BLaER1 treated with 17β-estradiol and CSF1 and Interleukin-3, amounts not matched to agents 10 nM and 100 nM (cell line): ENCODE measurements at regions not wholly inside any gene's neighbourhood (a gene's known extent, or its start where the extent isn't known, plus 50 kb on each side); places are given as distances from the start of the nearest gene placed in this dataset.
"Not testable (repeated sequence)": the region's sequence is repeated elsewhere in the genome, so short reads cannot be mapped to it uniquely, and the experiment has no call there.

Experiments used
- H3K27ac ChIP-seq, 11 experiments: shearing (Covaris generic); formaldehyde crosslinking; 2 replicates each; pipeline ENCODE4 v1.8.1; 2022
- H3K27me3 ChIP-seq, 11 experiments: shearing (Covaris generic); formaldehyde crosslinking; 2 replicates each; pipeline ENCODE4 v1.8.1; 2022
- H3K36me3 ChIP-seq, 11 experiments: shearing (Covaris generic); formaldehyde crosslinking; 2 replicates each; pipeline ENCODE4 v1.8.1; 2022
- H3K4me1 ChIP-seq, 10 experiments: shearing (Covaris generic); formaldehyde crosslinking; 2 replicates each; pipeline ENCODE4 v1.8.1; 2022
- H3K4me2 ChIP-seq, 11 experiments: shearing (Covaris generic); formaldehyde crosslinking; 2 replicates each; pipeline ENCODE4 v1.8.1; 2022
- H3K4me3 ChIP-seq, 10 experiments: shearing (Covaris generic); formaldehyde crosslinking; 2 replicates each; pipeline ENCODE4 v1.8.1; 2022
- H3K9ac ChIP-seq, 11 experiments: shearing (Covaris generic); formaldehyde crosslinking; 2 replicates each; pipeline ENCODE4 v1.8.1; 2022
- H3K9me3 ChIP-seq, 11 experiments: shearing (Covaris generic); formaldehyde crosslinking; replicated peaks in 1 of 11; 2 replicates each; pipeline ENCODE4 v1.8.1; 2022
- H4K20me1 ChIP-seq, 11 experiments: shearing (Covaris generic); formaldehyde crosslinking; 2 replicates each; pipeline ENCODE4 v1.8.1; 2022
- Cebpa-rat ChIP-seq, 11 experiments: shearing (Covaris generic); IDR thresholded peaks; 2 replicates each; pipeline ENCODE4 v1.8.1; 2022

GRCh38 chr9:38246833-38247232, 145.7 kb upstream of the ALDH1B1 start:
- TF ChIP-seq Cebpa-rat (IDR thresholded peaks at IDR 0.05): no peak
- no peaks in the 10 kb centered on the region for H4K20me1 ChIP-seq
- H3K9me3 ChIP-seq: peaks cover 0 to 11% (median 6%) of the 10 kb centered on the region in 11 experiments; a peak in 10 of 22 replicates
- H3K4me1 ChIP-seq: peaks cover 0 to 25% (median 7%) of the 10 kb centered on the region in 10 experiments; a peak in 13 of 20 replicates
- H3K27ac ChIP-seq: no peak overlapping the region
- no peaks in the 10 kb centered on the region for H3K27me3 ChIP-seq
- no peak overlapping the region for H3K4me3 ChIP-seq
- H3K36me3 ChIP-seq: no peaks in the 10 kb centered on the region
- no peak overlapping the region for H3K9ac ChIP-seq
- no peak overlapping the region for H3K4me2 ChIP-seq

- no peaks in the 10 kb centered on the region for H3K27me3 ChIP-seq
- no peak for TF ChIP-seq Cebpa-rat (IDR thresholded peaks at IDR 0.05)
- H3K9ac ChIP-seq: no peak overlapping the region
- no peak overlapping the region for H3K27ac ChIP-seq
- peaks cover 0 to 25% (median 7%) of the 10 kb centered on the region in 10 experiments; a peak in 13 of 20 replicates for H3K4me1 ChIP-seq
- no peaks in the 10 kb centered on the region for H3K36me3 ChIP-seq
- H3K4me2 ChIP-seq: no peak overlapping the region
- H4K20me1 ChIP-seq: no peaks in the 10 kb centered on the region
- H3K4me3 ChIP-seq: no peak overlapping the region
- peaks cover 0 to 17% (median 8%) of the 10 kb centered on the region in 11 experiments; a peak in 13 of 22 replicates for H3K9me3 ChIP-seq
Observed at GRCh38 chr9:38244971-38245370, 147.5 kb upstream of the ALDH1B1 start.

- H3K9me3 ChIP-seq: peaks cover 0 to 18% (median 8%) of the 10 kb centered on the region in 11 experiments; a peak in 13 of 22 replicates
- peaks cover 0 to 25% (median 7%) of the 10 kb centered on the region in 10 experiments; a peak in 13 of 20 replicates for H3K4me1 ChIP-seq
- no peaks in the 10 kb centered on the region for H3K36me3 ChIP-seq
- H3K9ac ChIP-seq: no peak overlapping the region
- no peaks in the 10 kb centered on the region for H3K27me3 ChIP-seq
- no peak overlapping the region for H3K27ac ChIP-seq
- no peaks in the 10 kb centered on the region for H4K20me1 ChIP-seq
- no peak for TF ChIP-seq Cebpa-rat (IDR thresholded peaks at IDR 0.05)
- H3K4me2 ChIP-seq: peak overlapping the region in 5 of 11 experiments; percentile 26 to 37 (median 27); a peak in 4 of 22 replicates
- no peak overlapping the region for H3K4me3 ChIP-seq
Observed at GRCh38 chr9:38243993-38244392, 148.5 kb upstream of the ALDH1B1 start.

GRCh38 chr9:38242151-38242550, 150.4 kb upstream of the ALDH1B1 start:
- H3K36me3 ChIP-seq, H3K9ac ChIP-seq, H3K27me3 ChIP-seq, H4K20me1 ChIP-seq, H3K4me2 ChIP-seq, H3K27ac ChIP-seq, H3K4me3 ChIP-seq: not testable (repeated sequence)
- Histone ChIP-seq H3K9me3 (peaks cover 0 to 16% (median 4%) of the 10 kb centered on the region in 11 experiments; a peak in 13 of 22 replicates), H3K4me1 (peaks cover 0 to 16% (median 3%) of the 10 kb centered on the region in 10 experiments; a peak in 7 of 20 replicates)

- Histone ChIP-seq H3K27ac (no peak overlapping the region), H3K4me1 (peaks cover 0 to 13% (median 3%) of the 10 kb centered on the region in 10 experiments; a peak in 8 of 20 replicates), H3K4me2 (no peak overlapping the region), H3K27me3 (no peaks in the 10 kb centered on the region), H3K36me3 (no peaks in the 10 kb centered on the region), H4K20me1 (no peaks in the 10 kb centered on the region), H3K4me3 (no peak overlapping the region), H3K9me3 (peaks cover 0 to 10% (median 0%) of the 10 kb centered on the region in 11 experiments; a peak in 4 of 22 replicates), H3K9ac (no peak overlapping the region)
- no peak for TF ChIP-seq Cebpa-rat (IDR thresholded peaks at IDR 0.05)
Observed at GRCh38 chr9:38240051-38240450, 152.5 kb upstream of the ALDH1B1 start.

GRCh38 chr9:38235244-38235643, 157.3 kb upstream of the ALDH1B1 start:
- H3K27me3 ChIP-seq: no peaks in the 10 kb centered on the region
- H3K9ac ChIP-seq: no peak overlapping the region
- 0 out of 22 replicates have a peak, but pooled peaks cover 0 to 6% (median 0%) of the 10 kb centered on the region in 11 experiments for H3K9me3 ChIP-seq
- no peaks in the 10 kb centered on the region for H4K20me1 ChIP-seq
- no peaks in the 10 kb centered on the region for H3K36me3 ChIP-seq
- peak overlapping the region in 3 of 11 experiments; percentile 19 to 45 (median 30); a peak in 1 of 22 replicates for H3K4me2 ChIP-seq
- no peak overlapping the region for H3K4me3 ChIP-seq
- H3K27ac ChIP-seq: no peak overlapping the region
- peaks cover 0 to 15% (median 8%) of the 10 kb centered on the region in 10 experiments; a peak in 11 of 20 replicates for H3K4me1 ChIP-seq
- no peak for TF ChIP-seq Cebpa-rat (IDR thresholded peaks at IDR 0.05)

- peak overlapping the region in 7 of 11 experiments; percentile 10 to 48 (median 21); a peak in 9 of 22 replicates for H3K4me2 ChIP-seq
- H3K4me1 ChIP-seq: peaks cover 0 to 17% (median 10%) of the 10 kb centered on the region in 10 experiments; a peak in 13 of 20 replicates
- no peak overlapping the region for H3K9ac ChIP-seq
- no peaks in the 10 kb centered on the region for H3K27me3 ChIP-seq
- TF ChIP-seq Cebpa-rat (IDR thresholded peaks at IDR 0.05): no peak
- no peak overlapping the region for H3K27ac ChIP-seq
- no peak overlapping the region for H3K4me3 ChIP-seq
- no peaks in the 10 kb centered on the region for H4K20me1 ChIP-seq
- H3K9me3 ChIP-seq: 0 out of 22 replicates have a peak, but pooled peaks cover 0 to 6% (median 0%) of the 10 kb centered on the region in 11 experiments
- no peaks in the 10 kb centered on the region for H3K36me3 ChIP-seq
Observed at GRCh38 chr9:38234479-38235170, 157.9 kb upstream of the ALDH1B1 start.

GRCh38 chr9:38233796-38234355, 158.6 kb upstream of the ALDH1B1 start:
- no peak for TF ChIP-seq Cebpa-rat (IDR thresholded peaks at IDR 0.05)
- no peaks in the 10 kb centered on the region for H3K27me3 ChIP-seq

GRCh38 chr9:38233343-38233742, 159.2 kb upstream of the ALDH1B1 start:
- H3K36me3 ChIP-seq: no peaks in the 10 kb centered on the region
- no peaks in the 10 kb centered on the region for H3K27me3 ChIP-seq
- H3K4me2 ChIP-seq: 0 out of 22 replicates have a peak overlapping the region, but pooled peaks of 2 of the 11 experiments have one; percentile 9 to 21
- H3K4me3 ChIP-seq: no peak overlapping the region
- H3K9me3 ChIP-seq: no peaks in the 10 kb centered on the region
- H3K4me1 ChIP-seq: peaks cover 3 to 30% (median 23%) of the 10 kb centered on the region in 10 experiments
- no peaks in the 10 kb centered on the region for H4K20me1 ChIP-seq
- H3K27ac ChIP-seq: no peak overlapping the region
- no peak for TF ChIP-seq Cebpa-rat (IDR thresholded peaks at IDR 0.05)
- H3K9ac ChIP-seq: no peak overlapping the region

More at GRCh38 chr9:38233796-38234355, 158.6 kb upstream of the ALDH1B1 start:
- H3K4me2 ChIP-seq: no peak overlapping the region; a peak in 1 of 22 replicates
- H3K4me3 ChIP-seq: no peak overlapping the region
- no peak overlapping the region for H3K27ac ChIP-seq
- H4K20me1 ChIP-seq: no peaks in the 10 kb centered on the region
- H3K36me3 ChIP-seq: no peaks in the 10 kb centered on the region
- peaks cover 0 to 25% (median 17%) of the 10 kb centered on the region in 10 experiments; a peak in 17 of 20 replicates for H3K4me1 ChIP-seq
- no peak overlapping the region for H3K9ac ChIP-seq
- 0 out of 22 replicates have a peak, but pooled peaks cover 0 to under 1% (median 0%) of the 10 kb centered on the region in 11 experiments for H3K9me3 ChIP-seq
